Psoas muscle (tissue), 7 donors: ENCODE measurements at regions not wholly inside any gene's neighbourhood (a gene's known extent, or its start where the extent isn't known, plus 50 kb on each side); places are given as distances from the start of the nearest gene placed in this dataset.
A peak's percentile ranks its signal among the peaks of the same experiment; 100 is the strongest.

Experiments
- ATAC-seq, 4 donors: fragments of 200-7000 bp; cut with Tn5 transposase; one replicate each; pipeline ENCODE4 v1.9.1; 2020; ENCODE audit warnings: moderate library complexity in 3 of 4, mild to moderate bottlenecking in 2 of 4
- DNase-seq, 2 donors: peaks; one replicate each; pipeline ENCODE4 v3.0.0-alpha.2; 2020
- H3K27ac ChIP-seq: fragments of 200-600 bp; one replicate; pipeline ENCODE4 v1.8.0; 2022
- H3K27me3 ChIP-seq, 3 donors: fragments of 200-600 bp in 1 of 3; one replicate each; pipeline versions ENCODE4 v1.6.1 to v1.8.0; 2013 to 2022; ENCODE audit warnings: low read length in 2 of 3, mild to moderate bottlenecking in 2 of 3, moderate library complexity in 1 of 3; ENCODE audit not compliant: insufficient read depth in 3 of 3
- H3K36me3 ChIP-seq, 2 donors: fragments of 200-600 bp in 1 of 2; one replicate each; pipeline versions ENCODE4 v1.6.1 to v1.8.0; 2013 to 2022; ENCODE audit warnings: low read depth in 1 of 2, mild to moderate bottlenecking in 1 of 2, moderate library complexity in 1 of 2; ENCODE audit not compliant: insufficient read depth in 1 of 2
- H3K4me1 ChIP-seq: fragments of 200-600 bp; one replicate; pipeline ENCODE4 v1.8.0; 2022
- H3K4me3 ChIP-seq: fragments of 200-600 bp; one replicate; pipeline ENCODE4 v1.8.0; 2022; ENCODE audit warnings: mild to moderate bottlenecking
- H3K9me3 ChIP-seq: fragments of 200-600 bp; one replicate; pipeline ENCODE4 v1.8.0; 2022
- CTCF ChIP-seq: fragments of 200-600 bp; IDR thresholded peaks from one replicate; pipeline ENCODE4 v1.8.0; 2022; ENCODE audit warnings: antibody characterized with exemption
- WGBS, 3 donors: extraction: QIAGEN DNeasy Blood & Tissue Kit; methylation state at CpG; one replicate each; pipeline versions ENCODE4 v1.1.6 to v1.1.7; 2013; 5-methylcytosine and 5-hydroxymethylcytosine counted together
- intact Hi-C, 2 donors: fragments of 100-400 bp; cut with DNase I; formaldehyde crosslinking; loops; one replicate each; pipeline versions ENCODE4 v1.11.0 to v1.14.2; 2022
- donor health status: healthy with polysubstance abuse.
- donor health status: DM: no; HTN: no; CAD: no; lungs with moderate emphysema.
- donor health status: Bipolar disorder and iron deficiency.
- donor health status: healthy.
- donor health status: DM: yes; HTN: yes; CAD: no.
- donor health status: DM: no; HTN: no; CAD: no.
- donor health status: DM: yes; HTN: yes; CAD: no.

- intact Hi-C loops: loop anchor here in 1 of 2 donors (5.0 kb wide), 1 partner anchor 145 kb away; no protein-coding TSS in a partner anchor
- DNase-seq (no peak), ATAC-seq (peak in 1 of 4 donors; percentile 8)
- no peak overlapping the region for H3K27ac ChIP-seq
- H3K9me3 ChIP-seq: no peaks in the 10 kb centered on the region
- H3K36me3 ChIP-seq: no peaks in the 10 kb centered on the region
- no peaks in the 10 kb centered on the region for H3K27me3 ChIP-seq
- WGBS, 3 donors: 61 to 71% (median 67%) methylated on average over 6 of the region's 6 CpGs
- no peak overlapping the region for H3K4me3 ChIP-seq
- no peak for TF ChIP-seq CTCF
- peaks cover 6% of the 10 kb centered on the region for H3K4me1 ChIP-seq
Measured at GRCh38 chr2:6506859-6507258, 358.8 kb downstream of the CMPK2 start.

GRCh38 chr2:6510532-6510931 is 355.2 kb downstream of the CMPK2 start:
- no peak for TF ChIP-seq CTCF
- no peak for ATAC-seq
- WGBS, 3 donors: 81 to 90% (median 82%) methylated on average over 1 of the region's 1 CpG

GRCh38 chr2:6512589-6512988 is 353.1 kb downstream of the CMPK2 start:
- DNase-seq (no peak), ATAC-seq (no peak)
- WGBS, 3 donors: 89 to 91% (median 90%) methylated on average over 2 of the region's 2 CpGs
- Histone ChIP-seq H3K27me3 (no peaks in the 10 kb centered on the region), H3K4me1 (no peaks in the 10 kb centered on the region), H3K36me3 (no peaks in the 10 kb centered on the region), H3K9me3 (no peaks in the 10 kb centered on the region), H3K4me3 (no peak overlapping the region), H3K27ac (no peak overlapping the region)
- no peak for TF ChIP-seq CTCF
- intact Hi-C loops: no loop called here

More at GRCh38 chr2:6510532-6510931, 355.2 kb downstream of the CMPK2 start:
- no peaks in the 10 kb centered on the region for H3K27me3 ChIP-seq
- H3K27ac ChIP-seq: no peak overlapping the region
- no peaks in the 10 kb centered on the region for H3K9me3 ChIP-seq
- intact Hi-C loops: no loop called here
- peaks cover 6% of the 10 kb centered on the region for H3K4me1 ChIP-seq
- no peak for DNase-seq
- no peak overlapping the region for H3K4me3 ChIP-seq
- H3K36me3 ChIP-seq: no peaks in the 10 kb centered on the region

GRCh38 chr2:6516674-6517073 is 349.0 kb downstream of the CMPK2 start:
- Histone ChIP-seq H3K4me1 (no peaks in the 10 kb centered on the region), H3K4me3 (no peak overlapping the region), H3K27me3 (no peaks in the 10 kb centered on the region), H3K9me3 (no peaks in the 10 kb centered on the region), H3K27ac (no peak overlapping the region), H3K36me3 (no peaks in the 10 kb centered on the region)
- TF ChIP-seq CTCF: no peak
- intact Hi-C loops: no loop called here
- DNase-seq: no peak
- WGBS, 3 donors: 66 to 74% (median 70%) methylated on average over 6 of the region's 6 CpGs
- ATAC-seq: no peak

GRCh38 chr2:6518361-6518760 is 347.3 kb downstream of the CMPK2 start:
- WGBS, 3 donors: 56 to 67% (median 60%) methylated on average over 1 of the region's 1 CpG
- DNase-seq (no peak), ATAC-seq (no peak)
- Histone ChIP-seq H3K27me3 (no peaks in the 10 kb centered on the region), H3K4me3 (no peak overlapping the region), H3K4me1 (no peaks in the 10 kb centered on the region), H3K27ac (no peak overlapping the region), H3K36me3 (no peaks in the 10 kb centered on the region), H3K9me3 (no peaks in the 10 kb centered on the region)
- intact Hi-C loops: no loop called here
- TF ChIP-seq CTCF: no peak
